Activated CD4-positive, alpha-beta T cell treated with anti-CD3 and anti-CD28 coated beads, Interleukin-2, amount 10 ng/mL, durations not matched to agents 24 days and 14 days (primary cell): ENCODE measurements at regions not wholly inside any gene's neighbourhood (a gene's known extent, or its start where the extent isn't known, plus 50 kb on each side); places are given as distances from the start of the nearest gene placed in this dataset.
"Not testable (repeated sequence)": the region's sequence is repeated elsewhere in the genome, so short reads cannot be mapped to it uniquely, and the experiment has no call there.

Source experiments
- DNase-seq: peaks from one replicate; pipeline ENCODE4 v3.0.0; 2022
- H3K27ac Mint-ChIP-seq: one replicate; pipeline ENCODE4 v1.8.0; 2022; ENCODE audit warnings: mild to moderate bottlenecking, mixed read lengths
- H3K27me3 Mint-ChIP-seq: one replicate; pipeline ENCODE4 v1.8.0; 2022; ENCODE audit warnings: mixed read lengths
- H3K36me3 Mint-ChIP-seq: one replicate; pipeline ENCODE4 v1.8.0; 2022; ENCODE audit warnings: low read depth, mild to moderate bottlenecking, mixed read lengths
- H3K4me1 Mint-ChIP-seq: one replicate; pipeline ENCODE4 v1.8.0; 2021; ENCODE audit warnings: mixed read lengths
- H3K4me3 Mint-ChIP-seq: one replicate; pipeline ENCODE4 v1.8.0; 2022; ENCODE audit warnings: mild to moderate bottlenecking, moderate library complexity, mixed read lengths
- H3K9me3 Mint-ChIP-seq: one replicate; pipeline ENCODE4 v1.8.0; 2021; ENCODE audit warnings: mixed read lengths
- intact Hi-C: fragments of 100-400 bp; cut with micrococcal nuclease; formaldehyde crosslinking; loops from one replicate; pipeline ENCODE4 v1.15.1; 2023

GRCh38 chr2:136324966-136325365 lies 207.0 kb upstream of the CXCR4 start:
- H3K4me1 Mint-ChIP-seq = peaks cover 60% of the 10 kb centered on the region
- H3K27me3 Mint-ChIP-seq = no peaks in the 10 kb centered on the region
- H3K36me3 Mint-ChIP-seq = peaks cover 9% of the 10 kb centered on the region
- DNase-seq = no peak
- H3K4me3 Mint-ChIP-seq = no peak overlapping the region
- H3K9me3 Mint-ChIP-seq = peaks cover 12% of the 10 kb centered on the region
- peak overlapping the region; percentile 35 for H3K27ac Mint-ChIP-seq
- intact Hi-C loops = loop anchor here (5.0 kb wide), 2 partner anchors 413 to 1273 kb away; partner anchors contain the start of gene RAB3GAP1

GRCh38 chr2:136323935-136324334 lies 206.0 kb upstream of the CXCR4 start:
- H3K27me3 Mint-ChIP-seq = no peaks in the 10 kb centered on the region

GRCh38 chr2:136323195-136323594 lies 205.2 kb upstream of the CXCR4 start:
- Mint-ChIP-seq H3K27ac (no peak overlapping the region), H3K27me3 (no peaks in the 10 kb centered on the region), H3K36me3 (peaks cover 8% of the 10 kb centered on the region), H3K9me3 (peaks cover 7% of the 10 kb centered on the region), H3K4me3 (no peak overlapping the region), H3K4me1 (peaks cover 66% of the 10 kb centered on the region)
- intact Hi-C loops = no loop called here
- no peak for DNase-seq

More at GRCh38 chr2:136323935-136324334, 206.0 kb upstream of the CXCR4 start:
- DNase-seq = no peak
- H3K4me3 Mint-ChIP-seq = peak overlapping the region; percentile 69
- intact Hi-C loops = no loop called here
- peaks cover 9% of the 10 kb centered on the region for H3K36me3 Mint-ChIP-seq
- H3K9me3 Mint-ChIP-seq = peaks cover 12% of the 10 kb centered on the region
- H3K4me1 Mint-ChIP-seq = peaks cover 69% of the 10 kb centered on the region
- H3K27ac Mint-ChIP-seq = peak overlapping the region; percentile 86

- intact Hi-C loops = no loop called here
These were observed 204.5 kb upstream of the CXCR4 start for GRCh38 chr2:136322428-136322827.

GRCh38 chr2:136319651-136320050 lies 201.7 kb upstream of the CXCR4 start:
- Mint-ChIP-seq H3K9me3 (peaks cover 7% of the 10 kb centered on the region), H3K4me3 (peak overlapping the region; percentile 55), H3K4me1 (peaks cover 45% of the 10 kb centered on the region), H3K27ac (peak overlapping the region; percentile 71), H3K27me3 (peaks cover 1% of the 10 kb centered on the region), H3K36me3 (peaks cover 8% of the 10 kb centered on the region)
- no peak for DNase-seq
- intact Hi-C loops = loop anchor here (1.0 kb wide), 3 partner anchors 8 to 63 kb away; no protein-coding TSS in a partner anchor

More at GRCh38 chr2:136322428-136322827, 204.5 kb upstream of the CXCR4 start:
- peak overlapping the region; percentile 42 for H3K27ac Mint-ChIP-seq
- DNase-seq = no peak
- no peaks in the 10 kb centered on the region for H3K27me3 Mint-ChIP-seq
- peaks cover 8% of the 10 kb centered on the region for H3K36me3 Mint-ChIP-seq
- H3K9me3 Mint-ChIP-seq = peaks cover 7% of the 10 kb centered on the region
- no peak overlapping the region for H3K4me3 Mint-ChIP-seq
- H3K4me1 Mint-ChIP-seq = peaks cover 60% of the 10 kb centered on the region

GRCh38 chr2:136319237-136319636 lies 201.3 kb upstream of the CXCR4 start:
- no peak for DNase-seq
- Mint-ChIP-seq H3K4me1 (peaks cover 41% of the 10 kb centered on the region), H3K27ac (peak overlapping the region; percentile 71)

GRCh38 chr2:136314240-136314639 lies 196.3 kb upstream of the CXCR4 start:
- H3K4me1 Mint-ChIP-seq = peaks cover 32% of the 10 kb centered on the region
- H3K27me3 Mint-ChIP-seq = peaks cover 1% of the 10 kb centered on the region
- H3K36me3 Mint-ChIP-seq = no peaks in the 10 kb centered on the region
- no peak for DNase-seq
- no peak overlapping the region for H3K4me3 Mint-ChIP-seq
- no peak overlapping the region for H3K27ac Mint-ChIP-seq
- intact Hi-C loops = no loop called here
- no peaks in the 10 kb centered on the region for H3K9me3 Mint-ChIP-seq

More at GRCh38 chr2:136319237-136319636, 201.3 kb upstream of the CXCR4 start:
- Mint-ChIP-seq H3K27me3 (peaks cover 1% of the 10 kb centered on the region), H3K9me3 (peaks cover 4% of the 10 kb centered on the region), H3K36me3 (peaks cover 5% of the 10 kb centered on the region), H3K4me3 (peak overlapping the region; percentile 55)
- intact Hi-C loops = no loop called here

- H3K4me3 Mint-ChIP-seq, H3K27me3 Mint-ChIP-seq, H3K9me3 Mint-ChIP-seq, DNase-seq, intact Hi-C loops, H3K36me3 Mint-ChIP-seq, H3K27ac Mint-ChIP-seq: not testable (repeated sequence)
- H3K4me1 Mint-ChIP-seq = peaks cover 25% of the 10 kb centered on the region
These were observed 194.6 kb upstream of the CXCR4 start for GRCh38 chr2:136312568-136312967.

GRCh38 chr2:136310797-136311603 lies 193.1 kb upstream of the CXCR4 start:
- Mint-ChIP-seq H3K4me1 (peaks cover 22% of the 10 kb centered on the region), H3K4me3 (peak overlapping the region; percentile 30), H3K27ac (peak overlapping the region; percentile 86), H3K27me3 (no peaks in the 10 kb centered on the region), H3K9me3 (peaks cover 3% of the 10 kb centered on the region), H3K36me3 (no peaks in the 10 kb centered on the region)
- DNase-seq = no peak
- intact Hi-C loops = loop anchor here (1.0 to 2.0 kb wide), 8 partner anchors 9 to 255 kb away; no protein-coding TSS in a partner anchor

GRCh38 chr2:136310005-136310495 lies 192.1 kb upstream of the CXCR4 start:
- no peak for DNase-seq
- Mint-ChIP-seq H3K36me3 (no peaks in the 10 kb centered on the region), H3K4me3 (no peak overlapping the region), H3K27me3 (no peaks in the 10 kb centered on the region), H3K9me3 (peaks cover 3% of the 10 kb centered on the region), H3K27ac (peak overlapping the region; percentile 86), H3K4me1 (peaks cover 30% of the 10 kb centered on the region)
- intact Hi-C loops = loop anchor here (2.0 kb wide), 2 partner anchors 71 to 193 kb away; no protein-coding TSS in a partner anchor

GRCh38 chr2:136308611-136309010 lies 190.7 kb upstream of the CXCR4 start:
- no peak for DNase-seq
- Mint-ChIP-seq H3K4me3 (no peak overlapping the region), H3K27me3 (no peaks in the 10 kb centered on the region), H3K27ac (no peak overlapping the region), H3K36me3 (no peaks in the 10 kb centered on the region), H3K4me1 (peaks cover 31% of the 10 kb centered on the region), H3K9me3 (peaks cover 3% of the 10 kb centered on the region)
- intact Hi-C loops = loop anchor here (5.0 kb wide), 1 partner anchor 321 kb away; the partner anchor contains the start of gene DARS1

- H3K27me3 Mint-ChIP-seq = no peaks in the 10 kb centered on the region
- H3K36me3 Mint-ChIP-seq = no peaks in the 10 kb centered on the region
- intact Hi-C loops = loop anchor here (5.0 kb wide), 1 partner anchor 320 kb away; the partner anchor contains the start of gene DARS1
- no peak overlapping the region for H3K27ac Mint-ChIP-seq
- H3K9me3 Mint-ChIP-seq = peaks cover 3% of the 10 kb centered on the region
- peaks cover 31% of the 10 kb centered on the region for H3K4me1 Mint-ChIP-seq
- no peak for DNase-seq
- no peak overlapping the region for H3K4me3 Mint-ChIP-seq
These were observed 188.9 kb upstream of the CXCR4 start for GRCh38 chr2:136306836-136307235.

GRCh38 chr2:136305517-136306192 lies 187.7 kb upstream of the CXCR4 start:
- Mint-ChIP-seq H3K4me1 (peaks cover 22% of the 10 kb centered on the region), H3K27me3 (no peaks in the 10 kb centered on the region), H3K4me3 (no peak overlapping the region), H3K36me3 (no peaks in the 10 kb centered on the region), H3K27ac (peak overlapping the region; percentile 82), H3K9me3 (peaks cover 3% of the 10 kb centered on the region)
- intact Hi-C loops = loop anchor here (5.0 kb wide), 1 partner anchor 318 kb away; the partner anchor contains the start of gene DARS1
- DNase-seq = peak; percentile 78
